OCI-M1 (cell line): ENCODE measurements at regions not wholly inside any gene's neighbourhood (a gene's known extent, or its start where the extent isn't known, plus 50 kb on each side); places are given as distances from the start of the nearest gene placed in this dataset.

Source experiments
- DNase-seq: peaks from one replicate; lab custom pipeline; 2025; lab: John Stamatoyannopoulos, UW

GRCh38 chr20:60244373-60245146 is 286.3 kb downstream of the CDH26 start:
- DNase-seq = no peak

- DNase-seq = no peak
Observed at GRCh38 chr20:60246751-60247150, 288.5 kb downstream of the CDH26 start.

- DNase-seq = no peak
Observed at GRCh38 chr20:60249436-60249835, 291.2 kb downstream of the CDH26 start.

- no peak for DNase-seq
Observed at GRCh38 chr20:60250251-60250650, 292.0 kb downstream of the CDH26 start.

GRCh38 chr20:60252866-60253265 is 294.6 kb downstream of the CDH26 start:
- no peak for DNase-seq

GRCh38 chr20:60253471-60253870 is 295.2 kb downstream of the CDH26 start:
- no peak for DNase-seq

- DNase-seq = no peak
Observed at GRCh38 chr20:60254901-60255411, 296.7 kb downstream of the CDH26 start.

- DNase-seq = no peak
Observed at GRCh38 chr20:60255415-60255814, 297.2 kb downstream of the CDH26 start.

- no peak for DNase-seq
Observed at GRCh38 chr20:60255866-60256265, 297.6 kb downstream of the CDH26 start.

- no peak for DNase-seq
Observed at GRCh38 chr20:60256811-60257210, 298.6 kb downstream of the CDH26 start.

- no peak for DNase-seq
Observed at GRCh38 chr20:60257671-60258070, 299.4 kb downstream of the CDH26 start.

- no peak for DNase-seq
Observed at GRCh38 chr20:60258255-60258863, 300.1 kb downstream of the CDH26 start.

- DNase-seq = no peak
Observed at GRCh38 chr20:60261333-60261732, 303.1 kb downstream of the CDH26 start.

GRCh38 chr20:60262967-60263603 is 304.9 kb downstream of the CDH26 start:
- DNase-seq = peak; percentile 48

GRCh38 chr20:60263725-60264709 is 305.8 kb downstream of the CDH26 start:
- no peak for DNase-seq

- DNase-seq = no peak
Observed at GRCh38 chr20:60266177-60266823, 308.1 kb downstream of the CDH26 start.

- DNase-seq = no peak
Observed at GRCh38 chr20:60268491-60268890, 310.3 kb downstream of the CDH26 start.

- DNase-seq = no peak
Observed at GRCh38 chr20:60269573-60270162, 311.4 kb downstream of the CDH26 start.

GRCh38 chr20:60270341-60270740 is 312.1 kb downstream of the CDH26 start:
- no peak for DNase-seq

- DNase-seq = no peak
Observed at GRCh38 chr20:60271597-60271996, 313.4 kb downstream of the CDH26 start.

- DNase-seq = no peak
Observed at GRCh38 chr20:60272790-60273189, 314.6 kb downstream of the CDH26 start.
